ENCODE measurements at regions not wholly inside any gene's neighbourhood (a gene's known extent, or its start where the extent isn't known, plus 50 kb on each side); places are given as distances from the start of the nearest gene placed in this dataset.
"Not testable (repeated sequence)": the region's sequence is repeated elsewhere in the genome, so short reads cannot be mapped to it uniquely, and the experiment has no call there.

GRCh38 chr13:27327633-27328032, 57.0 kb downstream of the RASL11A start:
- no peak for DNase-seq

DNA sequence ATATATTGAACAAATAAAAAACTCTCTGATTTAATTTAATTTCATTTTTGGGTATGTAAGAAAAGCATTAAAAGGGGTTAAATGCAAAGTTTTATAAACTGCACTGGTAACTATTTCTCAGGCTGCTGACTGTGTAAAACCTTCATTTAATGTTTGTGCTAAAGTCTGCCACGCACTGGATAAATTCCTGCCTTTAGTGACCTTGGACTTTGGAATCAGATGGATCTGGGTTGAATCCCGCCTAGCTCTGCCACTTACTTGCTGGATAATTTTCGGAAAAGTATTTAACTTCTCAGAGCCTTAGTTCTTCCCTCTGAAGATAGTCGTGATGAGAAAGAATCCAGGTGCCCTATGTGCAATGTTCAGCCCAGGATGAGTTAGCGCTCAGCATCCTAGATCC, 58.6 kb downstream of the RASL11A start:
- DNase-seq, result no peak

DNA sequence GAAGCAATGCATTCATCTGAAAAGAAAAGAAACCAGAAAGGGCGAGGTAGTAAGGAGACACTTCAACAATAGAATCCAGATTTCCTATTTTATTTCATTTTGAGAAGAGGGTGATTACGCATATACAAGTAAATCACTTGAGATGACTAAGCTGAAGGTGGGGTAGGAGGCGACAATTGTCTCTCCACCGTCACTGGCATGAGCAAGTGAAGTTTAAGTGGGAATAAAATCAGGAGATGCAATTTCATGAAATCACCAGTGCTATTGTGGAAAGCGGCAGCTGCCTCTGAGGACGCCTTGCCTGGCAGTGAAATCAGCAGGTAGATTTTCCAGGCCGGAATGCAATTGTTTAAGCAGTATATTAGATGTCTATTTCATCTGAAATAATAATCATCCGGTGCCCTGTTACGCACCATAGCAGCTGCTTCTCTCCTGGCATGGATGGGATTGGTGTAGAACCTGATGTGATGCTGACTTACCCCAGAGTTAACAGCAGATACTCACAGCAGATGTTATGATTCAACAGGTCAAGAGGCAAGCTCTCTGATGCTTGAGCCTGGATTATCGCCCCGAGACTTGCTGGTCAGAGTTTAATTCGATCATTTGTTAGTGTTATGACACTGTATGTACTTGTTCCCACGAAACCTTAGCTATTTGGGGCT, 64.3 kb downstream of the RASL11A start:
- DNase-seq, result no peak

DNA sequence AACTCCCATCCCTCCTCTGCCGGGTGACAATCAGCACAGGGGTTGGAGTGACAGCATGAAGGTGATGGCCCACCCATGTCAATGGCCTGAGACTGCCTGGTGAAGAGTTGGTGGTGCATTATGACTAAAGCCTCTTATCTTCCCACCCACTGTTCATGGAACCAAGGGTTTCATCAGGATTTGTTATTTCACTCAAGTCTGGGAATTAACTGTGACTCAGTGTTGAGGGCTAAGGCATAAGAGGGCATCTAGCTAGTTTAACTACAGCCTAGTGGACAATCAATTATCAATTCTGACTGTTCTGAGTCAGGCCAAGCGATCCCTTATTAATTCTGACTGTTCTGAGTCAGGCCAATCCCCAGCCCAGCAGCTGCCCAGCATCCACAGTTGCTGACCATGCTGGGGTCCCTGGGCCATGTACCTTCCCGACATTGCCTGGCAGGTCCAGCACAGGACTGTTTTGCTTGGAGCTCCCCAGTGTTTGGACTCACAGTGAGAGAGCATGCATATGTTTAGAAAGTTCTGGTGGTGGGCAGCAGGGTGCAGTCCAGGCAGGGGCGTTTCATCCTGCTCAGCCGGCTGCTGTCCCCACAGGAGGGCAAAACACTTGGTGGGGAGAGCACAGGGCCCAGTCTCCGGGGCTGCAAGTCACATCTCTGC, 65.5 kb downstream of the RASL11A start:
- no peak for DNase-seq

GRCh38 chr13:27338207-27338606, 67.6 kb downstream of the RASL11A start:
- no peak for DNase-seq

DNA sequence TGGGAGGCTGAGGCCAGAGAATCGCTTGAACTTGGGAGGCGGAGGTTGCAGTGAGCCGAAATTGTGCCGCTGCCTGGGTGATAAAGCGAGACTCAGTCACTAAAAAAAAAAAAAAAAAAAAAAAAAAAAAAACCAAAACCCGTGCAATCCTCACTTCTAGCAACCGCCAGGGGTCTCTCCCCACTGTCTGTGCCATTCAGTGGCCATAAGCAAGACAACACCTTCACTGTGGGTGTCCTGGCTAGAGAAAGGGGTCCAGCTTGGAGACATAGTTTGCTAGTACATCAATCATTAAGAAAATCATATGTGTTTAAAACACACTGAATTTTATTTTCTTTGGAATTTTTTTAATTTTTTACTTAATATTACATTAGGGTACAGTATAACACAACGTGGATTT, 68.2 kb downstream of the RASL11A start:
- peak; percentile 56 for DNase-seq

GRCh38 chr13:27339299-27339698, 68.7 kb downstream of the RASL11A start:
- DNase-seq, result peak; percentile 77

DNA sequence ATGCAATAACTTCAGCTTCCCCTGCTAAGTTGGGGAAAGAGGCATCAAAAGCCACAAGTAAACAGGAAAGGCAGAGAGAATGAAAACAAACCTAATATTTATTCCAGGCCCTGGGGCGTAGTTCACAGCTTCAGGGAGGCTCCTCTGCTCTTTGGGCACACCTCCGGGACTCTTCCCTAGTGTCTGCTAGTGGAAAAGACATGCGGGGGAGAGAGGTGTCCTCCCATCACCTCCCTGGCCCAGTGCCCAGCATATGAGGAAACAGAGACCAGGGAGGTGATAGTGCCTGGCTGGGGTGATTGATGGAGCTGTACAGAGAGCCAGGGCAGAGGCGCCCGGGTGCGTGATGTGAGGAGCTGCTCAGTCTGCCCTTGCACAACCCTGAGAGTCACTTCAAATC, 71.0 kb downstream of the RASL11A start:
- DNase-seq, result no peak

DNA sequence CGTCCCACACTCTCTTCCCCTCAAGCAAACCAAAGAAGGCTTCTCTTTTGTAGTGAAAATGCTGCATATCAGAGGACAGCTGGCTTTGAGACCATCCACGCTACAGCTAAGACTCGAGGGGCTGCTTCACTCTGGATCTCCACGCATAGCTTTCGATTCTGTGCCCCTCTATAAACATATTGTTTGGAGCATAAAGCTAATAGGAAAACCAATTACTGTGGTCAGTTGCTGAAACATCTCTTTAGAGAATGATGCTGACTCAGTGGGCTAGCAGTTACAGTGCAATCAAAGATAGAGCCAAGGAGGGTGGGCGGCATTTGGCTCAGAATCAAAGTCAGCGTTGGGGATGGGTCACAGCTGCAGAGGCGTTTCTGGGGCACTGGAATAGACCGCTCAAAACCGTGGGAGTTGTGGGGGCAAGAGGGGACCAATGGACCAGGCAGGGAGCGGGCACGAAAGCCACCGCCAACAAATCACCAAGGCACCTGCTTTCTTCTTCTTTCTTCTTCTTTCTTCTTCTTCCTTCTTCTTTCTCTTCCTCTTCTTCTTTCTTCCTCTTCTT, 76.7 kb downstream of the RASL11A start:
- DNase-seq, result no peak

GRCh38 chr13:27348461-27348860, 76.0 kb upstream of the GTF3A start:
- no peak for DNase-seq

- DNase-seq, result no peak
Measured at GRCh38 chr13:27349458-27349857, 75.0 kb upstream of the GTF3A start.

- DNase-seq, result not testable (repeated sequence)
Measured at GRCh38 chr13:27350825-27351224, 73.6 kb upstream of the GTF3A start.

- DNase-seq, result no peak
Measured at GRCh38 chr13:27352698-27353097, 71.7 kb upstream of the GTF3A start.

- no peak for DNase-seq
Measured at GRCh38 chr13:27353166-27353583, 71.2 kb upstream of the GTF3A start.

GRCh38 chr13:27353708-27354107, 70.7 kb upstream of the GTF3A start:
- DNase-seq, result no peak

DNA sequence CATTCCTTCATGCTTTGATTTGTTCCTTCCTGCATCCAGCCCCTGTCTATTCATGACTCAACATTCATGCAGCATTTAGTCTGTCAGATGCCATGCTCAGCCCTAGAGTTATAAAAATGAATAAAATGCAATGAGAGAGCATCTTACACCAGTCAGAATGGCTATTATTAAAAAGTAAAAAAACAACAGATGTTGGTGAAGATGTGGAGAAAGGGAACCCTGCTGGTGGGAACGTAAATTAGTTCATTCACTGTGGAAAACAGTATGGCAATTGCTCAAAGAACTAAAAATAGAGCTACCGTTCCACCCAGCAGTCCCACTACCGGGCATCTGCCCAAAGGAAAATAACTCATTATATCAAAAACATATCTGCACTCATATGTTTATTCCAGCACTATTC, 70.0 kb upstream of the GTF3A start:
- no peak for DNase-seq

- DNase-seq, result no peak
Measured at GRCh38 chr13:27355894-27356293, 68.5 kb upstream of the GTF3A start.

DNA sequence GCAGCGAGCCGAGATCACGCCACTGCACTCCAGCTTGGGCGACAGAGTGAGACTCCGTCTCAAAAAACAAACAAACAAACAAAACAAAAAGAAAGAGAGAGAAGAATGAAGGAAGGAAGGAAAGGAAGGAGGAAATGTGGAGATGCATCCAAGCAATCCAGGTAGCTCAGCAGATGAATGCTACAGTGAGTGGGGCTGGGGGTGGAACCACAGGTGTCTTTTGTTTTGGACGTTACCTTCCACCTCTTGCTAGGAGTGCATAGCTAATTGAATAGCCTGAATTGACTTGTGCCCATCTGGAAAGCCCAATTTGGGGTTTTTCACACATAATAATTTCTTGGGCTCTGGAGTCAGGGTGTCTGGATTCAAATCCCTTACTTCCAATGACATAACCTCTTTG, 66.0 kb upstream of the GTF3A start:
- no peak for DNase-seq

GRCh38 chr13:27359199-27359821, 65.1 kb upstream of the GTF3A start:
- DNase-seq, result peak; percentile 84

GRCh38 chr13:27360562-27360961, 63.9 kb upstream of the GTF3A start:
- no peak for DNase-seq

DNA sequence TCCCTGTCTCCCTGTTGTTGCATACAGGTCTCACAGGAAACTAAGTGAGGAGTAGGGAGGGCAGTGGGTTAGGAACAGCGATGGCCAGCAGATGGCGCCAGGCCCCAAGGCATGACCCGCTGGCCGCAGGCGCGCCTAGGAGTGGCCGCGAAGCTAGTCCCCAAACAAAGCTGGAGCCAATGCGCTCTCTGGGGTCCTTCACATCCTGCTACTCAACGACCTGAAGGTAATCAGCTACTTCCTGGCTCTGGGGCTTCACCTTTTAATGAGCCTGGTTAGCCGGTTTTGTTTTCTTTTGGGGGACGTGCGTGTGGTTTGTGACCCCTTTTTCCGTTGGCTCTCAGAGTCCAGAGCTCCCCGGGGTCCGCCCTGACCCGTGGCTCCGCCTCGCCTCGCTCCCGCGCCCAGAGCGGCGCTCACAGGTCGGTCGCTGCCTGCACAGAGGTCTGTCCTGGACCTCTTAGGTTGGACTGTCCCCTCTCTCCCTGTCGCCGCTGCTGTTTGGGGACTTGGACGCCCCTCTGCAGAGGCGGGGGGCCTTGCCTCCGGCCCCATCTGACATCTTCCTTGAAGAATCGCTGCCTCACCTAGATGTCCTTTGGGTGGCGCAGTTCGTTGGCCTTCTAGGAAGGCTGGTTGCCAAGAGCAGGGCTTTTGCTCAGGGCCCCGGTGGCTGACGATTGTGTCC, 62.2 kb upstream of the GTF3A start:
- DNase-seq, result peak; percentile 93

- not testable (repeated sequence) for DNase-seq
Measured at GRCh38 chr13:27363637-27364036, 60.8 kb upstream of the GTF3A start.

DNA sequence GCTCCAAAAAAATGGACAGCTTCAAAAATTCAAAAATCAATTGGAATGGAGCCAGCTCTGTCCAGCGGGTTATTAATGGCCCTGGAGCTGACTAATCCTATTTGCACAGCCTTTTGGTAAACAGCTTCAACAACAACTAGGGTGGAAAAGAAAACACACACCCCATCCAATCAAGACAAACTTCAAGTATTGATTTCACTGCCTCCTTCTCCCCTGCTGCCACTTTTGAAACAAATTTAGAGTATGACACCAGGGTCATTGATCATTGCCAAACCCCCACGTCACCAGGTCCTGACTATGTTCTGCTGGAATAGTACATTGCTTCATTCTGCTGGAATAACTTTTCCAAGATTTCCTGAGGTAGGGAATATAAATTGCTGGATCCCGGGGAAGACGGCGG, 56.8 kb upstream of the GTF3A start:
- no peak for DNase-seq
